ENCODE measurements at regions not wholly inside any gene's neighbourhood (a gene's known extent, or its start where the extent isn't known, plus 50 kb on each side); places are given as distances from the start of the nearest gene placed in this dataset.
"Not testable (repeated sequence)": the region's sequence is repeated elsewhere in the genome, so short reads cannot be mapped to it uniquely, and the experiment has no call there.

- TF ChIP-seq CTCF (IDR thresholded peaks at IDR 0.05) = no peak
- Mint-ChIP-seq H3K4me1 (ENCODE audit: unreplicated experiment) (no peaks in the 10 kb centered on the region), H3K4me3 (ENCODE audit: unreplicated experiment) (no peak overlapping the region), H3K9me3 (ENCODE audit: unreplicated experiment) (peaks cover 4% of the 10 kb centered on the region), H3K27me3 (ENCODE audit: unreplicated experiment) (no peaks in the 10 kb centered on the region), H3K36me3 (ENCODE audit: unreplicated experiment) (no peaks in the 10 kb centered on the region), H3K27ac (ENCODE audit: unreplicated experiment) (no peak overlapping the region)
- no peak for DNase-seq (ENCODE audit: extremely low spot score, unreplicated experiment)
Observed at GRCh38 chr21:14058566-14058965, 152.2 kb downstream of the LIPI start.

- not testable (repeated sequence) for H3K9me3 Mint-ChIP-seq (ENCODE audit: unreplicated experiment); H3K4me1 Mint-ChIP-seq (ENCODE audit: unreplicated experiment); H3K27ac Mint-ChIP-seq (ENCODE audit: unreplicated experiment); H3K4me3 Mint-ChIP-seq (ENCODE audit: unreplicated experiment); H3K27me3 Mint-ChIP-seq (ENCODE audit: unreplicated experiment); H3K36me3 Mint-ChIP-seq (ENCODE audit: unreplicated experiment); DNase-seq (ENCODE audit: extremely low spot score, unreplicated experiment)
Observed at GRCh38 chr21:14057841-14058481, 152.8 kb downstream of the LIPI start.

GRCh38 chr21:14057313-14057712 lies 153.4 kb downstream of the LIPI start:
- Mint-ChIP-seq H3K27ac (ENCODE audit: unreplicated experiment) (no peak overlapping the region), H3K4me3 (ENCODE audit: unreplicated experiment) (no peak overlapping the region), H3K36me3 (ENCODE audit: unreplicated experiment) (no peaks in the 10 kb centered on the region), H3K9me3 (ENCODE audit: unreplicated experiment) (peaks cover 4% of the 10 kb centered on the region), H3K27me3 (ENCODE audit: unreplicated experiment) (no peaks in the 10 kb centered on the region), H3K4me1 (ENCODE audit: unreplicated experiment) (no peaks in the 10 kb centered on the region)
- DNase-seq (ENCODE audit: extremely low spot score, unreplicated experiment) = no peak
- TF ChIP-seq CTCF (IDR thresholded peaks at IDR 0.05) = no peak

- DNase-seq (ENCODE audit: extremely low spot score, unreplicated experiment) = no peak
- peaks cover 4% of the 10 kb centered on the region for H3K9me3 Mint-ChIP-seq (ENCODE audit: unreplicated experiment)
- H3K4me3 Mint-ChIP-seq (ENCODE audit: unreplicated experiment) = no peak overlapping the region
- H3K27ac Mint-ChIP-seq (ENCODE audit: unreplicated experiment) = no peak overlapping the region
- no peaks in the 10 kb centered on the region for H3K4me1 Mint-ChIP-seq (ENCODE audit: unreplicated experiment)
- no peaks in the 10 kb centered on the region for H3K27me3 Mint-ChIP-seq (ENCODE audit: unreplicated experiment)
- no peak for TF ChIP-seq CTCF (IDR thresholded peaks at IDR 0.05)
- H3K36me3 Mint-ChIP-seq (ENCODE audit: unreplicated experiment) = no peaks in the 10 kb centered on the region
Observed at GRCh38 chr21:14056771-14057191, 154.0 kb downstream of the LIPI start.

GRCh38 chr21:14055746-14056515 lies 154.8 kb downstream of the LIPI start:
- H3K4me1 Mint-ChIP-seq (ENCODE audit: unreplicated experiment); H3K27me3 Mint-ChIP-seq (ENCODE audit: unreplicated experiment); H3K4me3 Mint-ChIP-seq (ENCODE audit: unreplicated experiment); H3K9me3 Mint-ChIP-seq (ENCODE audit: unreplicated experiment); H3K27ac Mint-ChIP-seq (ENCODE audit: unreplicated experiment); DNase-seq (ENCODE audit: extremely low spot score, unreplicated experiment); H3K36me3 Mint-ChIP-seq (ENCODE audit: unreplicated experiment): not testable (repeated sequence)

- no peak for DNase-seq (ENCODE audit: extremely low spot score, unreplicated experiment)
- Mint-ChIP-seq H3K36me3 (ENCODE audit: unreplicated experiment) (no peaks in the 10 kb centered on the region), H3K9me3 (ENCODE audit: unreplicated experiment) (peaks cover 8% of the 10 kb centered on the region), H3K4me1 (ENCODE audit: unreplicated experiment) (no peaks in the 10 kb centered on the region), H3K27me3 (ENCODE audit: unreplicated experiment) (no peaks in the 10 kb centered on the region), H3K4me3 (ENCODE audit: unreplicated experiment) (no peak overlapping the region), H3K27ac (ENCODE audit: unreplicated experiment) (no peak overlapping the region)
- TF ChIP-seq CTCF (IDR thresholded peaks at IDR 0.05) = no peak
Observed at GRCh38 chr21:14054682-14055081, 156.1 kb downstream of the LIPI start.

All from osteocyte (in vitro differentiated cells).